SU-DHL-6 (cell line): ENCODE measurements at regions not wholly inside any gene's neighbourhood (a gene's known extent, or its start where the extent isn't known, plus 50 kb on each side); places are given as distances from the start of the nearest gene placed in this dataset.

ENCODE experiments used
- H2AFZ ChIP-seq: fragments of 200-600 bp; sonication (generic); 2 replicates; pipeline ENCODE4 v1.6.1; 2014; ENCODE audit warnings: low read depth, mild to moderate bottlenecking, moderate library complexity, mixed read lengths, antibody characterized with exemption, low read length; ENCODE audit not compliant: severe bottlenecking
- H3F3A ChIP-seq: fragments of 200-600 bp; shearing (Covaris generic); 2 replicates; pipeline ENCODE4 v1.6.0; 2016; ENCODE audit warnings: antibody characterized with exemption, mild to moderate bottlenecking; ENCODE audit not compliant: insufficient read depth
- H3K27ac ChIP-seq: fragments of 200-600 bp; sonication (generic); 2 replicates; pipeline ENCODE4 v1.5.1; 2016; ENCODE audit warnings: low read depth, mild to moderate bottlenecking, low read length, moderate library complexity, mixed read lengths
- H3K27me3 ChIP-seq: fragments of 200-600 bp; sonication (generic), shearing (Covaris generic); 2 replicates; pipeline ENCODE4 v1.6.0; 2014; ENCODE audit warnings: mild to moderate bottlenecking, low read length
- H3K36me3 ChIP-seq: fragments of 200-600 bp; sonication (generic); 2 replicates; pipeline ENCODE4 v1.6.1; 2014; ENCODE audit warnings: mild to moderate bottlenecking, low read length, mixed read lengths
- H3K4me2 ChIP-seq: fragments of 300-600, 200-600 bp; shearing (Covaris generic), sonication (generic); 2 replicates; pipeline ENCODE4 v1.6.0; 2014; ENCODE audit warnings: low read length, low read depth, mild to moderate bottlenecking; ENCODE audit not compliant: poor library complexity, severe bottlenecking
- H3K4me3 ChIP-seq: fragments of 200-600 bp; sonication (generic); 2 replicates; pipeline ENCODE4 v1.5.1; 2014; ENCODE audit warnings: antibody characterized with exemption, low read length, mild to moderate bottlenecking, mixed read lengths; ENCODE audit not compliant: insufficient read depth, poor library complexity, severe bottlenecking
- H3K79me2 ChIP-seq: fragments of 200-600 bp; sonication (generic); 2 replicates; pipeline ENCODE4 v1.6.1; 2014; ENCODE audit warnings: mild to moderate bottlenecking, low read length, moderate library complexity; ENCODE audit not compliant: insufficient read depth
- H3K9ac ChIP-seq: fragments of 200-600 bp; sonication (generic); 2 replicates; pipeline ENCODE4 v1.7.0; 2014; ENCODE audit warnings: mild to moderate bottlenecking, low read length
- H3K9me2 ChIP-seq: fragments of 200-600 bp; sonication (generic); replicated peaks from 2 replicates; pipeline ENCODE4 v1.6.1; 2014; ENCODE audit warnings: low read length; ENCODE audit not compliant: insufficient read depth
- H3K9me3 ChIP-seq: fragments of 200-600 bp; sonication (generic); 2 replicates; pipeline ENCODE4 v1.6.1; 2014; ENCODE audit warnings: low read length, mixed read lengths; ENCODE audit not compliant: insufficient read depth
- H4K20me1 ChIP-seq: fragments of 200-600 bp; sonication (generic); 2 replicates; pipeline ENCODE4 v1.6.1; 2014; ENCODE audit warnings: low read depth, mild to moderate bottlenecking, antibody characterized with exemption, low read length, moderate library complexity, mixed read lengths
- EZH2phosphoT487 ChIP-seq: fragments of 200-600 bp; sonication (generic), shearing (Covaris generic); conservative IDR thresholded peaks from 2 replicates; pipeline ENCODE4 v1.6.1; 2018; ENCODE audit warnings: mild to moderate bottlenecking, antibody characterized with exemption, low read length, moderate library complexity, mixed read lengths
- TF ChIP-seq, protein P1 (sequence below): fragments of 200-600 bp; sonication (generic); IDR thresholded peaks from one replicate; pipeline ENCODE4 v1.5.1; 2017; ENCODE audit warnings: antibody characterized with exemption, mild to moderate bottlenecking, low read length, moderate library complexity; ENCODE audit not compliant: insufficient read depth, poor library complexity, severe bottlenecking

DNA sequence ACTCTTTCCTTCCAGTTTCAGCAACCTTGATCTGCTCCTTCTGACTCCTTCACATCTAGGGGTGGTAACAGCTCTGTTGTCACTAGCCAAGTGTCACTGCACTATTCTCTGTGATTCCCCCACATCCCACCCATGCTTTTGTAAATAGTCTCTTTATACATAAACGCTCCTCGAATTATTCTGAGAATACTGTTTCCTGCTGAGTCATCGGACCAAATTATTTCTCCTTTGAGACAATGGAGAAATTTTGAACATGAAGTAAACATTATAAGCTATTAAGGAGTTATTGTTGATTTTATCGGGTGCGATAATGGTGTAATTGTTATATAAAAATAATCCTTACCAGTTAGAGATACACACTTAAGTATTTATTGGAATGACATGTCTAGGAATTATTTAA is 245.1 kb upstream of the RPS6KA3 start:
- no peak overlapping the region for H3K4me3 ChIP-seq
- no peaks in the 10 kb centered on the region for H3F3A ChIP-seq
- H3K36me3 ChIP-seq = no peaks in the 10 kb centered on the region
- H3K27me3 ChIP-seq = no peaks in the 10 kb centered on the region
- no peak for TF ChIP-seq EZH2phosphoT487
- H3K27ac ChIP-seq = no peak overlapping the region
- no peak overlapping the region for H3K9ac ChIP-seq
- H3K9me3 ChIP-seq = no peaks in the 10 kb centered on the region
- H4K20me1 ChIP-seq = no peaks in the 10 kb centered on the region
- H3K79me2 ChIP-seq = no peaks in the 10 kb centered on the region
- H3K9me2 ChIP-seq = no peaks in the 10 kb centered on the region
- no peak overlapping the region for H3K4me2 ChIP-seq
- no peak overlapping the region for H2AFZ ChIP-seq

DNA sequence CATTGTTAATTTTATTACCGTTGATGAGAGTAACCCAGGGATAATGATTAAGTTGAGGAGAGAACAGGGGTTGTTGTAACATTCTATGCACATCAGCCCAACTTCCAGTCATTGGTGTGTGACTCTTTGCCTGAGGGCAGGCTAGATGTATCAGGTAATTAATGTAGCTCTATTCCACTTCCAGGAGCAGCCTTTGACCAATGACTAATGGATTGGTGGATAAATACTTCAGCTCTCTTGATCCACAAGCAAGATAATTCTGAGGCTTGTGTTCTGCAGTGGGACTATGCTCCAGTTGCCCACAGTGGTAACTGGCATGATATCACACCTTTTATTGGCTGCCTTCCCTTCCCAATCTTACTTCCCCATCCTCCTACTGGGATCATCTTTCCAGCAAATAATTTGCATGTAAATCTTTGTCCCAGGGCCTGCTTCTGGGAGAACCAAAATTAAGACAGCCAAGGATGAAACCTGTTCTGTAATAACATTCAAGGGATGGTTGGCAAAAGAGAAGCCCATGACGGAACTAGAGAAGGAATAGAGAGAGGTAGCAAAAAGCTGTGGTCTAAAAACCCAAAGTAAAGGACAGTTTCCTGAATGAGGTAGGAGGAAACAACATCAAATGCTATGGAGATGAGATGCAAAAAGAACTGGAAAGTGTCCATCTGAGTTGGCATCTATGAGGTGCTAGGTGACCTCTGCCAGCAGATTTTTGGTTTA is 241.4 kb upstream of the RPS6KA3 start:
- H3K9me3 ChIP-seq = no peaks in the 10 kb centered on the region
- no peaks in the 10 kb centered on the region for H3K27me3 ChIP-seq
- H4K20me1 ChIP-seq = no peaks in the 10 kb centered on the region
- no peaks in the 10 kb centered on the region for H3K36me3 ChIP-seq
- TF ChIP-seq, protein P1, sequence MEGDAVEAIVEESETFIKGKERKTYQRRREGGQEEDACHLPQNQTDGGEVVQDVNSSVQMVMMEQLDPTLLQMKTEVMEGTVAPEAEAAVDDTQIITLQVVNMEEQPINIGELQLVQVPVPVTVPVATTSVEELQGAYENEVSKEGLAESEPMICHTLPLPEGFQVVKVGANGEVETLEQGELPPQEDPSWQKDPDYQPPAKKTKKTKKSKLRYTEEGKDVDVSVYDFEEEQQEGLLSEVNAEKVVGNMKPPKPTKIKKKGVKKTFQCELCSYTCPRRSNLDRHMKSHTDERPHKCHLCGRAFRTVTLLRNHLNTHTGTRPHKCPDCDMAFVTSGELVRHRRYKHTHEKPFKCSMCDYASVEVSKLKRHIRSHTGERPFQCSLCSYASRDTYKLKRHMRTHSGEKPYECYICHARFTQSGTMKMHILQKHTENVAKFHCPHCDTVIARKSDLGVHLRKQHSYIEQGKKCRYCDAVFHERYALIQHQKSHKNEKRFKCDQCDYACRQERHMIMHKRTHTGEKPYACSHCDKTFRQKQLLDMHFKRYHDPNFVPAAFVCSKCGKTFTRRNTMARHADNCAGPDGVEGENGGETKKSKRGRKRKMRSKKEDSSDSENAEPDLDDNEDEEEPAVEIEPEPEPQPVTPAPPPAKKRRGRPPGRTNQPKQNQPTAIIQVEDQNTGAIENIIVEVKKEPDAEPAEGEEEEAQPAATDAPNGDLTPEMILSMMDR = no peak
- no peak overlapping the region for H3K4me2 ChIP-seq
- no peaks in the 10 kb centered on the region for H3K9me2 ChIP-seq
- no peaks in the 10 kb centered on the region for H3K79me2 ChIP-seq
- no peak overlapping the region for H3K9ac ChIP-seq
- no peaks in the 10 kb centered on the region for H3F3A ChIP-seq
- H2AFZ ChIP-seq = no peak overlapping the region
- H3K27ac ChIP-seq = no peak overlapping the region
- H3K4me3 ChIP-seq = no peak overlapping the region

DNA sequence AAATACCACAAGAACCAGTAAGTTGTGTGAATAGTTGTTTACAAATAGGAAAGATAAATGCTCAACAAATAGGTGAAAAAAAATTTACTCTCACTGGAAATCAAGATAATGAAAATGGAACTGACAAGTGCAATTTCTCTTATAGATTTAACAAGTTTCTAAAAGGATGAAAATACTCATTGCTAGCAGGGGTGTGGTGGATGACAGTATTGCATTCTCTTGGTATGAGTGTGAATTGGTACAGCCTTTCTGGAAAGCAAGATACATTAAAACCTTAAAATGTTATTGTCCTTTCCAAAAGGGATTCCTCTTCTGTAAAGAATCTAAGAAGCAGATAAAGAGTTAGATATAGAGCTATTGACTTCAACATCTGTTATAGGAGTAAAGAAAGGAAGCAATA is 240.0 kb upstream of the RPS6KA3 start:
- Histone ChIP-seq H3K9me3 (no peaks in the 10 kb centered on the region), H3K27me3 (no peaks in the 10 kb centered on the region), H2AFZ (no peak overlapping the region), H3K27ac (no peak overlapping the region), H3K36me3 (no peaks in the 10 kb centered on the region), H3K4me2 (no peak overlapping the region), H3K79me2 (no peaks in the 10 kb centered on the region), H3K9me2 (no peaks in the 10 kb centered on the region), H3K9ac (no peak overlapping the region), H4K20me1 (no peaks in the 10 kb centered on the region), H3F3A (no peaks in the 10 kb centered on the region), H3K4me3 (no peak overlapping the region)
- TF ChIP-seq, protein P1 = no peak
- TF ChIP-seq EZH2phosphoT487 = no peak

DNA sequence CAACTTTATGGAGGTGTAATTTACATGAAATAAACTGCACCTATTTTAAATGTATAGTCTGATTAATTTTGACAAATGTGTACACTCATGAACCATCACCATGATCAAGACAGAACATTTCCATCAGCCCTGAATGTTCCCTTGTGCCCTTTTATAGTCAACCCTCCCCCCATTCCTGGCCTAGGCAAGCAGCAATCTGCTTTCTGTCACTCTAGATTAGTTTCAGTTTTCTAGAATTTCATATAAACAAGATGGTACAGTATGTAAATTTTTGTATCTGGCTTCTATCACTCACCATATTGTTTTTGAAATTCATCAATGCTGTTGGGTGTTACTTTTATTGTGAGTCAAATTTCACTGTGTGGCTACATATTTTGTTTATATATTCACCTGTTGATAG is 234.2 kb upstream of the RPS6KA3 start:
- no peak overlapping the region for H3K9ac ChIP-seq
- H3K36me3 ChIP-seq = no peaks in the 10 kb centered on the region
- no peak overlapping the region for H3K4me2 ChIP-seq
- TF ChIP-seq EZH2phosphoT487 = no peak
- H3F3A ChIP-seq = no peaks in the 10 kb centered on the region
- no peaks in the 10 kb centered on the region for H3K79me2 ChIP-seq
- no peaks in the 10 kb centered on the region for H3K9me2 ChIP-seq
- no peaks in the 10 kb centered on the region for H4K20me1 ChIP-seq
- no peak overlapping the region for H2AFZ ChIP-seq
- H3K9me3 ChIP-seq = no peaks in the 10 kb centered on the region
- H3K27ac ChIP-seq = no peak overlapping the region
- no peaks in the 10 kb centered on the region for H3K27me3 ChIP-seq
- no peak overlapping the region for H3K4me3 ChIP-seq
